Tibial artery (tissue), 4 donors: ENCODE measurements at regions not wholly inside any gene's neighbourhood (a gene's known extent, or its start where the extent isn't known, plus 50 kb on each side); places are given as distances from the start of the nearest gene placed in this dataset.

Experiments
- DNase-seq, 2 donors: peaks; one replicate each; pipeline ENCODE4 v3.0.0-alpha.2; 2019
- H3K27ac ChIP-seq, 2 donors: fragments of 200-600 bp; sonication (generic) in 1 of 2; 1 replicate in 1 of 2; 2 replicates in 1 of 2; pipeline ENCODE4 v1.5.1; 2018 to 2019; ENCODE audit warnings: mild to moderate bottlenecking in 1 of 2
- H3K27me3 ChIP-seq, 2 donors: fragments of 200-600 bp; sonication (generic) in 1 of 2; one replicate each; pipeline versions ENCODE4 v1.5.1 to v1.6.0; 2016 to 2019
- H3K36me3 ChIP-seq, 3 donors: fragments of 200-600 bp; sonication (generic) in 2 of 3; one replicate each; pipeline ENCODE4 v1.5.1; 2016 to 2019; ENCODE audit warnings: mild to moderate bottlenecking in 2 of 3
- H3K4me1 ChIP-seq, 4 donors: fragments of 200-600 bp; sonication (generic) in 2 of 4; 1 replicate in 3 of 4; 2 replicates in 1 of 4; pipeline ENCODE4 v1.5.1; 2016 to 2019
- H3K4me3 ChIP-seq, 2 donors: fragments of 200-600 bp; sonication (generic) in 1 of 2; 1 replicate in 1 of 2; 2 replicates in 1 of 2; pipeline ENCODE4 v1.5.1; 2018 to 2019; ENCODE audit warnings: mild to moderate bottlenecking in 2 of 2
- H3K9me3 ChIP-seq, 3 donors: fragments of 200-600 bp; sonication (generic) in 1 of 3; one replicate each; pipeline ENCODE4 v1.5.1; 2016 to 2019
- CTCF ChIP-seq, 2 experiments: fragments of 200-600 bp in 1 of 2; fragments of 450-650 bp in 1 of 2; IDR thresholded peaks; one replicate each; pipeline ENCODE4 v1.5.1; 2017 to 2019; ENCODE audit warnings: antibody characterized with exemption in 2 of 2, mild to moderate bottlenecking in 1 of 2, moderate library complexity in 1 of 2
- intact Hi-C: fragments of 100-400 bp; cut with DNase I; formaldehyde crosslinking; loops from one replicate; pipeline ENCODE4 v1.15.0; 2023; ENCODE audit warnings: low total_unique reads

- Histone ChIP-seq H3K27ac (no peak overlapping the region), H3K27me3 (no peaks in the 10 kb centered on the region), H3K9me3 (no peaks in the 10 kb centered on the region), H3K4me3 (no peak overlapping the region), H3K36me3 (no peaks in the 10 kb centered on the region), H3K4me1 (no peaks in the 10 kb centered on the region)
- intact Hi-C loops, result no loop called here
- DNase-seq, result no peak
- no peak for TF ChIP-seq CTCF (IDR thresholded peaks at IDR 0.05)
Measured at GRCh38 chr12:115632308-115632707, 645.2 kb downstream of the MED13L start.

- Histone ChIP-seq H3K27ac (no peak overlapping the region), H3K27me3 (no peaks in the 10 kb centered on the region), H3K4me1 (no peaks in the 10 kb centered on the region), H3K9me3 (peaks cover 0 to 2% (median 0%) of the 10 kb centered on the region in 3 donors), H3K4me3 (no peak overlapping the region), H3K36me3 (no peaks in the 10 kb centered on the region)
- intact Hi-C loops, result no loop called here
- DNase-seq, result no peak
- no peak for TF ChIP-seq CTCF (IDR thresholded peaks at IDR 0.05)
Measured at GRCh38 chr12:115630136-115630535, 647.4 kb downstream of the MED13L start.

- no peak overlapping the region for H3K27ac ChIP-seq
- no peak for TF ChIP-seq CTCF (IDR thresholded peaks at IDR 0.05)
Measured at GRCh38 chr12:115626210-115626609, 651.3 kb downstream of the MED13L start.

GRCh38 chr12:115623764-115624334 is 653.6 kb downstream of the MED13L start:
- no peak for DNase-seq
- Histone ChIP-seq H3K9me3 (peaks cover 0 to 9% (median 0%) of the 10 kb centered on the region in 3 donors), H3K4me3 (no peak overlapping the region), H3K4me1 (no peaks in the 10 kb centered on the region), H3K27me3 (peaks cover 0 to 18% of the 10 kb centered on the region in 2 donors), H3K36me3 (no peaks in the 10 kb centered on the region), H3K27ac (no peak overlapping the region)
- intact Hi-C loops, result no loop called here
- no peak for TF ChIP-seq CTCF (IDR thresholded peaks at IDR 0.05)

More at GRCh38 chr12:115626210-115626609, 651.3 kb downstream of the MED13L start:
- no peaks in the 10 kb centered on the region for H3K4me1 ChIP-seq
- H3K4me3 ChIP-seq, result no peak overlapping the region
- H3K36me3 ChIP-seq, result no peaks in the 10 kb centered on the region
- DNase-seq, result no peak
- peaks cover 0 to 9% of the 10 kb centered on the region in 2 donors for H3K27me3 ChIP-seq
- intact Hi-C loops, result no loop called here
- peaks cover 0 to 9% (median 0%) of the 10 kb centered on the region in 3 donors for H3K9me3 ChIP-seq

- Histone ChIP-seq H3K9me3 (peaks cover 0 to 9% (median 0%) of the 10 kb centered on the region in 3 donors), H3K4me3 (no peak overlapping the region), H3K4me1 (no peaks in the 10 kb centered on the region), H3K27me3 (peaks cover 0 to 20% of the 10 kb centered on the region in 2 donors), H3K27ac (no peak overlapping the region), H3K36me3 (no peaks in the 10 kb centered on the region)
- no peak for DNase-seq
- TF ChIP-seq CTCF (IDR thresholded peaks at IDR 0.05), result no peak
- intact Hi-C loops, result no loop called here
Measured at GRCh38 chr12:115623275-115623674, 654.2 kb downstream of the MED13L start.

- peaks cover 0 to 20% of the 10 kb centered on the region in 2 donors for H3K27me3 ChIP-seq
- no peak overlapping the region for H3K27ac ChIP-seq
- DNase-seq, result no peak
- intact Hi-C loops, result no loop called here
- no peaks in the 10 kb centered on the region for H3K4me1 ChIP-seq
- no peak overlapping the region for H3K4me3 ChIP-seq
- peaks cover 0 to 9% (median 0%) of the 10 kb centered on the region in 3 donors for H3K9me3 ChIP-seq
- no peaks in the 10 kb centered on the region for H3K36me3 ChIP-seq
- no peak for TF ChIP-seq CTCF (IDR thresholded peaks at IDR 0.05)
Measured at GRCh38 chr12:115620816-115621215, 656.7 kb downstream of the MED13L start.
